Fibroblast of lung (primary cell): ENCODE measurements at regions not wholly inside any gene's neighbourhood (a gene's known extent, or its start where the extent isn't known, plus 50 kb on each side); places are given as distances from the start of the nearest gene placed in this dataset.

Source experiments
- EZH2 ChIP-seq: IDR thresholded peaks from 2 replicates; pipeline ENCODE4 v1.5.1; 2012; ENCODE audit warnings: low read length, control low read depth, mild to moderate bottlenecking; ENCODE audit errors: missing control alignments
- TF ChIP-seq, protein P1 (sequence below), 2 donors: IDR thresholded peaks in 1 of 2; conservative IDR thresholded peaks in 1 of 2; 1 replicate in 1 of 2; 2 replicates in 1 of 2; pipeline ENCODE4 v1.5.1; 2011 to 2012; ENCODE audit warnings: low read length in 2 of 2, control low read depth in 1 of 2, inconsistent platforms in 1 of 2, low read depth in 1 of 2, mild to moderate bottlenecking in 1 of 2

- TF ChIP-seq, protein P1, sequence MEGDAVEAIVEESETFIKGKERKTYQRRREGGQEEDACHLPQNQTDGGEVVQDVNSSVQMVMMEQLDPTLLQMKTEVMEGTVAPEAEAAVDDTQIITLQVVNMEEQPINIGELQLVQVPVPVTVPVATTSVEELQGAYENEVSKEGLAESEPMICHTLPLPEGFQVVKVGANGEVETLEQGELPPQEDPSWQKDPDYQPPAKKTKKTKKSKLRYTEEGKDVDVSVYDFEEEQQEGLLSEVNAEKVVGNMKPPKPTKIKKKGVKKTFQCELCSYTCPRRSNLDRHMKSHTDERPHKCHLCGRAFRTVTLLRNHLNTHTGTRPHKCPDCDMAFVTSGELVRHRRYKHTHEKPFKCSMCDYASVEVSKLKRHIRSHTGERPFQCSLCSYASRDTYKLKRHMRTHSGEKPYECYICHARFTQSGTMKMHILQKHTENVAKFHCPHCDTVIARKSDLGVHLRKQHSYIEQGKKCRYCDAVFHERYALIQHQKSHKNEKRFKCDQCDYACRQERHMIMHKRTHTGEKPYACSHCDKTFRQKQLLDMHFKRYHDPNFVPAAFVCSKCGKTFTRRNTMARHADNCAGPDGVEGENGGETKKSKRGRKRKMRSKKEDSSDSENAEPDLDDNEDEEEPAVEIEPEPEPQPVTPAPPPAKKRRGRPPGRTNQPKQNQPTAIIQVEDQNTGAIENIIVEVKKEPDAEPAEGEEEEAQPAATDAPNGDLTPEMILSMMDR (conservative IDR thresholded peaks at IDR 0.05 in 1 of 2, IDR thresholded peaks at IDR 0.05 in 1 of 2; ENCODE audit: low read depth in 1 of 2, low read length in 2 of 2): no peak
- TF ChIP-seq EZH2: no peak
Measured at GRCh38 chr5:4180703-4181102, 585.1 kb downstream of the IRX1 start.
